Naive B cell (primary cell): ENCODE measurements at regions not wholly inside any gene's neighbourhood (a gene's known extent, or its start where the extent isn't known, plus 50 kb on each side); places are given as distances from the start of the nearest gene placed in this dataset.

Source experiments
- ATAC-seq, 2 donors: fragments of 150-1000 bp; cut with Tn5 transposase; 2 replicates each; pipeline ENCODE4 v1.10.0; 2021; ENCODE audit warnings: low read depth in 2 of 2, mild to moderate bottlenecking in 2 of 2, moderate library complexity in 2 of 2
- DNase-seq: peaks from one replicate; pipeline ENCODE4 v3.0.0; 2022
- H3K27ac Mint-ChIP-seq, 6 donors: one replicate each; pipeline ENCODE4 v1.8.0; 2020 to 2022; ENCODE audit warnings: mild to moderate bottlenecking in 6 of 6, mixed read lengths in 6 of 6, moderate library complexity in 5 of 6, inconsistent platforms in 2 of 6
- H3K27me3 Mint-ChIP-seq, 3 donors: one replicate each; pipeline ENCODE4 v1.8.0; 2021 to 2022; ENCODE audit warnings: mixed read lengths in 3 of 3, mild to moderate bottlenecking in 1 of 3
- H3K36me3 Mint-ChIP-seq, 2 donors: one replicate each; pipeline ENCODE4 v1.8.0; 2020 to 2022; ENCODE audit warnings: mixed read lengths in 2 of 2, inconsistent platforms in 1 of 2, mild to moderate bottlenecking in 1 of 2
- H3K4me1 Mint-ChIP-seq, 3 donors: one replicate each; pipeline ENCODE4 v1.8.0; 2020 to 2022; ENCODE audit warnings: mixed read lengths in 3 of 3, inconsistent platforms in 1 of 3, mild to moderate bottlenecking in 1 of 3, moderate library complexity in 1 of 3
- H3K4me3 Mint-ChIP-seq, 8 donors: one replicate each; pipeline ENCODE4 v1.8.0; 2020 to 2022; ENCODE audit warnings: mild to moderate bottlenecking in 8 of 8, mixed read lengths in 8 of 8, moderate library complexity in 8 of 8, inconsistent platforms in 2 of 8
- H3K9me3 Mint-ChIP-seq, 7 donors: one replicate each; pipeline ENCODE4 v1.8.0; 2020 to 2022; ENCODE audit warnings: mixed read lengths in 7 of 7, mild to moderate bottlenecking in 5 of 7, inconsistent platforms in 2 of 7, moderate library complexity in 1 of 7

GRCh38 chr15:31752065-31752762, 278.1 kb upstream of the CHRNA7 start:
- no peak overlapping the region for H3K27ac Mint-ChIP-seq
- no peak for ATAC-seq
- H3K4me3 Mint-ChIP-seq: no peak overlapping the region
- DNase-seq: no peak
- peaks cover 0 to 17% (median 5%) of the 10 kb centered on the region in 7 donors for H3K9me3 Mint-ChIP-seq
- peaks cover 0 to 19% (median 9%) of the 10 kb centered on the region in 3 donors for H3K27me3 Mint-ChIP-seq
- no peaks in the 10 kb centered on the region for H3K36me3 Mint-ChIP-seq
- no peaks in the 10 kb centered on the region for H3K4me1 Mint-ChIP-seq

GRCh38 chr15:31752905-31753304, 277.4 kb upstream of the CHRNA7 start:
- no peak overlapping the region for H3K4me3 Mint-ChIP-seq
- H3K27me3 Mint-ChIP-seq: peaks cover 0 to 12% (median 9%) of the 10 kb centered on the region in 3 donors
- no peak for DNase-seq
- no peaks in the 10 kb centered on the region for H3K36me3 Mint-ChIP-seq
- no peak for ATAC-seq
- H3K4me1 Mint-ChIP-seq: no peaks in the 10 kb centered on the region
- H3K27ac Mint-ChIP-seq: no peak overlapping the region
- peaks cover 0 to 17% (median 5%) of the 10 kb centered on the region in 7 donors for H3K9me3 Mint-ChIP-seq

GRCh38 chr15:31758126-31758525, 272.2 kb upstream of the CHRNA7 start:
- no peak for ATAC-seq
- H3K27me3 Mint-ChIP-seq: peaks cover 10 to 26% (median 25%) of the 10 kb centered on the region in 3 donors
- H3K4me1 Mint-ChIP-seq: no peaks in the 10 kb centered on the region

GRCh38 chr15:31768055-31768454, 262.3 kb upstream of the CHRNA7 start:
- Mint-ChIP-seq H3K27ac (no peak overlapping the region), H3K4me3 (peak overlapping the region in 1 of 8 donors; percentile 5), H3K27me3 (peaks cover 0 to 10% (median 6%) of the 10 kb centered on the region in 3 donors), H3K9me3 (peaks cover 0 to 7% (median 0%) of the 10 kb centered on the region in 7 donors), H3K36me3 (no peaks in the 10 kb centered on the region), H3K4me1 (no peaks in the 10 kb centered on the region)
- DNase-seq: no peak
- ATAC-seq: no peak

More at GRCh38 chr15:31758126-31758525, 272.2 kb upstream of the CHRNA7 start:
- no peaks in the 10 kb centered on the region for H3K36me3 Mint-ChIP-seq
- no peak for DNase-seq
- H3K9me3 Mint-ChIP-seq: peaks cover 0 to 10% (median 5%) of the 10 kb centered on the region in 7 donors
- no peak overlapping the region for H3K4me3 Mint-ChIP-seq
- no peak overlapping the region for H3K27ac Mint-ChIP-seq

GRCh38 chr15:31774045-31774444, 256.3 kb upstream of the CHRNA7 start:
- H3K27ac Mint-ChIP-seq: no peak overlapping the region
- ATAC-seq: no peak
- no peaks in the 10 kb centered on the region for H3K36me3 Mint-ChIP-seq
- H3K4me3 Mint-ChIP-seq: no peak overlapping the region
- peaks cover 4 to 30% (median 6%) of the 10 kb centered on the region in 3 donors for H3K27me3 Mint-ChIP-seq
- DNase-seq: no peak
- peaks cover 0 to 5% (median 3%) of the 10 kb centered on the region in 7 donors for H3K9me3 Mint-ChIP-seq
- no peaks in the 10 kb centered on the region for H3K4me1 Mint-ChIP-seq

- Mint-ChIP-seq H3K27me3 (peaks cover 4 to 29% (median 6%) of the 10 kb centered on the region in 3 donors), H3K4me1 (no peaks in the 10 kb centered on the region), H3K9me3 (peaks cover 0 to 5% (median 3%) of the 10 kb centered on the region in 7 donors), H3K36me3 (no peaks in the 10 kb centered on the region), H3K4me3 (no peak overlapping the region), H3K27ac (no peak overlapping the region)
- no peak for DNase-seq
- ATAC-seq: no peak
These were observed 254.3 kb upstream of the CHRNA7 start for GRCh38 chr15:31776039-31776438.

- no peak overlapping the region for H3K27ac Mint-ChIP-seq
- ATAC-seq (no peak), DNase-seq (no peak)
- H3K4me1 Mint-ChIP-seq: no peaks in the 10 kb centered on the region
- H3K9me3 Mint-ChIP-seq: peaks cover 0 to 5% (median 0%) of the 10 kb centered on the region in 7 donors
- peaks cover 5 to 36% (median 20%) of the 10 kb centered on the region in 3 donors for H3K27me3 Mint-ChIP-seq
- H3K36me3 Mint-ChIP-seq: no peaks in the 10 kb centered on the region
- no peak overlapping the region for H3K4me3 Mint-ChIP-seq
These were observed 249.1 kb upstream of the CHRNA7 start for GRCh38 chr15:31781261-31781660.

- no peak for ATAC-seq
- no peak overlapping the region for H3K4me3 Mint-ChIP-seq
- H3K9me3 Mint-ChIP-seq: peaks cover 0 to 4% (median 0%) of the 10 kb centered on the region in 7 donors
- H3K27ac Mint-ChIP-seq: peak overlapping the region in 2 of 6 donors; percentile 24 to 77
- H3K4me1 Mint-ChIP-seq: no peaks in the 10 kb centered on the region
- no peaks in the 10 kb centered on the region for H3K36me3 Mint-ChIP-seq
- no peak for DNase-seq
- H3K27me3 Mint-ChIP-seq: peaks cover 4 to 34% (median 17%) of the 10 kb centered on the region in 3 donors
These were observed 248.1 kb upstream of the CHRNA7 start for GRCh38 chr15:31782016-31782783.

GRCh38 chr15:31782951-31783350, 247.4 kb upstream of the CHRNA7 start:
- Mint-ChIP-seq H3K4me1 (no peaks in the 10 kb centered on the region), H3K9me3 (peaks cover 0 to 4% (median 0%) of the 10 kb centered on the region in 7 donors), H3K4me3 (no peak overlapping the region), H3K27me3 (peaks cover 4 to 26% (median 14%) of the 10 kb centered on the region in 3 donors), H3K36me3 (no peaks in the 10 kb centered on the region), H3K27ac (no peak overlapping the region)
- no peak for ATAC-seq
- no peak for DNase-seq

- Mint-ChIP-seq H3K4me3 (no peak overlapping the region), H3K27me3 (peaks cover 4 to 14% (median 14%) of the 10 kb centered on the region in 3 donors), H3K9me3 (peaks cover 0 to 4% (median 0%) of the 10 kb centered on the region in 7 donors), H3K4me1 (no peaks in the 10 kb centered on the region), H3K36me3 (no peaks in the 10 kb centered on the region), H3K27ac (peak overlapping the region in 1 of 6 donors; percentile 80)
- ATAC-seq: no peak
- no peak for DNase-seq
These were observed 244.0 kb upstream of the CHRNA7 start for GRCh38 chr15:31786360-31786759.

GRCh38 chr15:31788104-31788503, 242.2 kb upstream of the CHRNA7 start:
- H3K9me3 Mint-ChIP-seq: peaks cover 0 to 4% (median 0%) of the 10 kb centered on the region in 7 donors
- H3K4me1 Mint-ChIP-seq: no peaks in the 10 kb centered on the region
- ATAC-seq: no peak
- DNase-seq: no peak
- peaks cover 10 to 16% (median 10%) of the 10 kb centered on the region in 3 donors for H3K27me3 Mint-ChIP-seq
- no peak overlapping the region for H3K4me3 Mint-ChIP-seq
- no peaks in the 10 kb centered on the region for H3K36me3 Mint-ChIP-seq
- H3K27ac Mint-ChIP-seq: no peak overlapping the region

GRCh38 chr15:31792611-31793199, 237.6 kb upstream of the CHRNA7 start:
- DNase-seq: no peak
- no peak overlapping the region for H3K4me3 Mint-ChIP-seq
- no peak overlapping the region for H3K27ac Mint-ChIP-seq
- H3K36me3 Mint-ChIP-seq: no peaks in the 10 kb centered on the region
- no peaks in the 10 kb centered on the region for H3K4me1 Mint-ChIP-seq
- peaks cover 7 to 20% (median 17%) of the 10 kb centered on the region in 3 donors for H3K27me3 Mint-ChIP-seq
- peaks cover 0 to 2% (median 0%) of the 10 kb centered on the region in 7 donors for H3K9me3 Mint-ChIP-seq
- no peak for ATAC-seq

GRCh38 chr15:31799319-31799714, 231.0 kb upstream of the CHRNA7 start:
- no peak for ATAC-seq
- H3K4me3 Mint-ChIP-seq: no peak overlapping the region
- H3K9me3 Mint-ChIP-seq: peaks cover 0 to 1% (median 0%) of the 10 kb centered on the region in 7 donors
- no peaks in the 10 kb centered on the region for H3K36me3 Mint-ChIP-seq
- no peaks in the 10 kb centered on the region for H3K4me1 Mint-ChIP-seq
- H3K27me3 Mint-ChIP-seq: peaks cover 0 to 9% (median 0%) of the 10 kb centered on the region in 3 donors
- no peak for DNase-seq
- H3K27ac Mint-ChIP-seq: no peak overlapping the region
